A673 (cell line): ENCODE measurements at regions not wholly inside any gene's neighbourhood (a gene's known extent, or its start where the extent isn't known, plus 50 kb on each side); places are given as distances from the start of the nearest gene placed in this dataset.

Experiments
- EZH2 ChIP-seq: fragments of 200-600 bp; sonication (generic); IDR thresholded peaks from 2 replicates; pipeline ENCODE4 v1.6.1; 2017; ENCODE audit warnings: borderline replicate concordance, low read depth, mild to moderate bottlenecking, mixed read lengths, antibody characterized with exemption, low read length; ENCODE audit not compliant: poor library complexity, severe bottlenecking
- TF ChIP-seq, protein P1 (sequence below): fragments of 300-800, 200-600 bp; sonication (generic); conservative IDR thresholded peaks from 2 replicates; pipeline ENCODE4 v1.5.1; 2017; ENCODE audit warnings: low read depth, mild to moderate bottlenecking, antibody characterized with exemption, low read length, moderate library complexity, mixed read lengths

DNA sequence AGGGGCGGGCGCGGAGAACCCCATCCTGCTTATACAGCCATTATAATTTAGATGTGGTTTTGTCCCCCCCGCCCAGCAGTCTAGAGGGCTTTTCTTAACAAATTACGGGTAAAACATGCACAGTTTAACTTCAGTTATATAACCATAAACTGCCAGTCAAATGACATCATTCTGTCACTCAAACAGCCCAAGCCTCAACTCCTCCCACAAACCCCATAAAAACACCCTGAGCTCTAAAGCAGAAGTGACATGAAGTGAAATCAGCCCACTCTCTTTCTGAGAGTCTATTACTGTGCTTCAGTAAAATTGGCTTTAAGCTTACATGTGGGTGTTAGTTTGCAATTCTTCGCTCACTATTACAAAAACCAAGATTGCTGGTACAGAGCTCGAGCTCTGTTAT is 705.1 kb upstream of the GCFC2 start:
- TF ChIP-seq, protein P1, sequence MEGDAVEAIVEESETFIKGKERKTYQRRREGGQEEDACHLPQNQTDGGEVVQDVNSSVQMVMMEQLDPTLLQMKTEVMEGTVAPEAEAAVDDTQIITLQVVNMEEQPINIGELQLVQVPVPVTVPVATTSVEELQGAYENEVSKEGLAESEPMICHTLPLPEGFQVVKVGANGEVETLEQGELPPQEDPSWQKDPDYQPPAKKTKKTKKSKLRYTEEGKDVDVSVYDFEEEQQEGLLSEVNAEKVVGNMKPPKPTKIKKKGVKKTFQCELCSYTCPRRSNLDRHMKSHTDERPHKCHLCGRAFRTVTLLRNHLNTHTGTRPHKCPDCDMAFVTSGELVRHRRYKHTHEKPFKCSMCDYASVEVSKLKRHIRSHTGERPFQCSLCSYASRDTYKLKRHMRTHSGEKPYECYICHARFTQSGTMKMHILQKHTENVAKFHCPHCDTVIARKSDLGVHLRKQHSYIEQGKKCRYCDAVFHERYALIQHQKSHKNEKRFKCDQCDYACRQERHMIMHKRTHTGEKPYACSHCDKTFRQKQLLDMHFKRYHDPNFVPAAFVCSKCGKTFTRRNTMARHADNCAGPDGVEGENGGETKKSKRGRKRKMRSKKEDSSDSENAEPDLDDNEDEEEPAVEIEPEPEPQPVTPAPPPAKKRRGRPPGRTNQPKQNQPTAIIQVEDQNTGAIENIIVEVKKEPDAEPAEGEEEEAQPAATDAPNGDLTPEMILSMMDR = no peak
- TF ChIP-seq EZH2 = no peak
